Neural crest cell (in vitro differentiated cells): ENCODE measurements at regions not wholly inside any gene's neighbourhood (a gene's known extent, or its start where the extent isn't known, plus 50 kb on each side); places are given as distances from the start of the nearest gene placed in this dataset.

ENCODE experiments used
- DNase-seq: peaks from one replicate; pipeline ENCODE4 v3.0.0; 2021; ENCODE audit warnings: low read depth, mixed read lengths, low spot score
- H3K27ac Mint-ChIP-seq: one replicate; pipeline ENCODE4 v1.8.0; 2021; ENCODE audit warnings: mild to moderate bottlenecking, mixed read lengths; ENCODE audit not compliant: unreplicated experiment
- H3K27me3 Mint-ChIP-seq: 2 replicates; pipeline ENCODE4 v1.8.0; 2021; ENCODE audit warnings: low read depth, mild to moderate bottlenecking, mixed read lengths
- H3K36me3 Mint-ChIP-seq: 2 replicates; pipeline ENCODE4 v1.8.0; 2021; ENCODE audit warnings: low read depth, mild to moderate bottlenecking, mixed read lengths
- H3K4me1 Mint-ChIP-seq: 2 replicates; pipeline ENCODE4 v1.8.0; 2021; ENCODE audit warnings: mixed read lengths
- H3K4me3 Mint-ChIP-seq: one replicate; pipeline ENCODE4 v1.8.0; 2021; ENCODE audit warnings: mild to moderate bottlenecking, mixed read lengths
- H3K9me3 Mint-ChIP-seq: 2 replicates; pipeline ENCODE4 v1.8.0; 2021; ENCODE audit warnings: mixed read lengths
- CTCF ChIP-seq: fragments of 200-600 bp; sonication (generic); conservative IDR thresholded peaks from 2 replicates; pipeline ENCODE4 v1.5.0; 2021; ENCODE audit warnings: antibody characterized with exemption, mild to moderate bottlenecking

- Mint-ChIP-seq H3K4me3 (no peak overlapping the region), H3K27ac (no peak overlapping the region), H3K36me3 (no peaks in the 10 kb centered on the region), H3K9me3 (peaks cover 4% of the 10 kb centered on the region), H3K27me3 (no peaks in the 10 kb centered on the region), H3K4me1 (no peaks in the 10 kb centered on the region)
- TF ChIP-seq CTCF = no peak
- DNase-seq = no peak
Measured at GRCh38 chr16:62386411-62386810, 350.2 kb upstream of the CDH8 start.

GRCh38 chr16:62383941-62384340 lies 347.7 kb upstream of the CDH8 start:
- no peak for TF ChIP-seq CTCF
- Mint-ChIP-seq H3K27me3 (no peaks in the 10 kb centered on the region), H3K9me3 (peaks cover 4% of the 10 kb centered on the region), H3K4me1 (no peaks in the 10 kb centered on the region), H3K4me3 (no peak overlapping the region), H3K36me3 (no peaks in the 10 kb centered on the region), H3K27ac (no peak overlapping the region)
- DNase-seq = no peak

DNA sequence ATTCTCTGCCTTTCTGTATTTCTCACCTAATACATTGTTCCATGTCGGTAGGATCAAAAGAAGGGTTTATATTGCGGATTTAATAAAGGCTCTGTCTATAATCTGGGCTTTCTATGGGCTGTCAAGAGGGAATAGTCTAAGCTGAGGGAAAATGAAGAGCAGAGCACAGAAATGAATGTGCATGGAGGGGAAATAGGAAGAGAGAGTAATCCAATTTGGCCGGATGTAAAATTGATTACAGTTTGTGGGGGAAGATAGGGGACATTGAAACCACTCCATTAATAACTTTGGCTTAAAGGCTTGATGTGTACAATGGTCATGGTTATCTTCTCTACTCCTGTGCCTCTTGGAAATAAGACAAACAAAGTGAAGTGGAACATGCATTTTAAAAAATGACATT lies 334.2 kb upstream of the CDH8 start:
- no peaks in the 10 kb centered on the region for H3K4me1 Mint-ChIP-seq
- no peaks in the 10 kb centered on the region for H3K36me3 Mint-ChIP-seq
- no peak for TF ChIP-seq CTCF
- H3K9me3 Mint-ChIP-seq = no peaks in the 10 kb centered on the region
- no peak for DNase-seq
- no peaks in the 10 kb centered on the region for H3K27me3 Mint-ChIP-seq
- no peak overlapping the region for H3K4me3 Mint-ChIP-seq
- H3K27ac Mint-ChIP-seq = no peak overlapping the region

- Mint-ChIP-seq H3K4me3 (no peak overlapping the region), H3K27ac (no peak overlapping the region), H3K36me3 (no peaks in the 10 kb centered on the region), H3K4me1 (no peaks in the 10 kb centered on the region), H3K27me3 (no peaks in the 10 kb centered on the region), H3K9me3 (no peaks in the 10 kb centered on the region)
- DNase-seq = no peak
- TF ChIP-seq CTCF = peak; percentile 47
Measured at GRCh38 chr16:62363501-62363900, 327.3 kb upstream of the CDH8 start.

DNA sequence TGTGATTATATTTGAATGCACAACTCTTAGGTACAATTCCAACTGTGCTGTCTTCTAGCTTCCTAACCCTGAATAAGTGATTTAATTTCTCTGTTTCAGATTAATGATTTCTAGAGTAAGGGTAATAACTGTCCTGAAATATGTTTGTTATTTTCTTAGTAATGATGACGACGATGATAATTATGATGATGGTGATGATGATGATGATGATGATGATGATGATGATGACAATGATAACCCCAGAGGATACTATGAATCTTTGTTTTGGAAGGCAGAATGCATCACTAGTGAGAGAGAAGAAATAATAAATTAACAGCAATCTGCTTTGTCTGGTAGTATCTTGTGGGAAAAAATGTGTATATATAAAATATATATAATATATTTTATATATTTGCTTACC lies 317.1 kb upstream of the CDH8 start:
- DNase-seq = no peak
- Mint-ChIP-seq H3K27me3 (no peaks in the 10 kb centered on the region), H3K9me3 (no peaks in the 10 kb centered on the region), H3K4me3 (no peak overlapping the region), H3K4me1 (no peaks in the 10 kb centered on the region), H3K36me3 (no peaks in the 10 kb centered on the region), H3K27ac (no peak overlapping the region)
- no peak for TF ChIP-seq CTCF

DNA sequence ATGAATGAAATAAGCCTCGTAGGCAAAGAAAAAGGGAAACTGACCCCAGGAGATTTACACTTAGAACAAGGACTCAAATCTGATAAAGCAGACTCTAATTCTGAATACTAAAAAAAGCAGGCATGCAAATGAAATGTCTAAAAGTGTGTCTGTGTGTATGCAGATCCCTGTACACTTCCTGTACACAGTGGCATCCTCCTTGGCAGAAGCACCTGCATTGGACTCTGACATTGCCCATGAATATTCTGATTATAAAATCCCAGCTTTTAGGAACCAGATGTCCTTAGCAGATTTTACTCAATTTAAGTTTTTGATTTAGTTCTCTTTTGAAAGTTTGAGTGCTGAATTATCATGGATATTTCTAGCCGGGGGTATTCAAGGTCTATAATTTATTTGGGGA lies 306.0 kb upstream of the CDH8 start:
- Mint-ChIP-seq H3K36me3 (no peaks in the 10 kb centered on the region), H3K4me1 (peaks cover 7% of the 10 kb centered on the region), H3K27me3 (no peaks in the 10 kb centered on the region), H3K27ac (no peak overlapping the region), H3K4me3 (no peak overlapping the region), H3K9me3 (no peaks in the 10 kb centered on the region)
- TF ChIP-seq CTCF = no peak
- DNase-seq = no peak
